Lower leg skin (tissue), 4 donors: ENCODE measurements at regions not wholly inside any gene's neighbourhood (a gene's known extent, or its start where the extent isn't known, plus 50 kb on each side); places are given as distances from the start of the nearest gene placed in this dataset.

Experiments
- DNase-seq, 2 donors: peaks; one replicate each; pipeline ENCODE4 v3.0.0-alpha.2; 2019; ENCODE audit warnings: low spot score in 2 of 2
- H3K4me3 ChIP-seq: fragments of 200-600 bp; sonication (generic); 2 replicates; pipeline ENCODE4 v1.5.1; 2017; ENCODE audit warnings: mild to moderate bottlenecking, low read depth; ENCODE audit not compliant: poor library complexity, severe bottlenecking
- POLR2A ChIP-seq, 2 donors: fragments of 450-650 bp; IDR thresholded peaks; one replicate each; pipeline ENCODE4 v1.6.1; 2016 to 2017; ENCODE audit warnings: antibody characterized with exemption in 2 of 2, mild to moderate bottlenecking in 1 of 2, moderate library complexity in 1 of 2
- WGBS, 2 donors: methylation state at CpG; one replicate each; pipeline ENCODE4 v1.1.5; 2018; 5-methylcytosine and 5-hydroxymethylcytosine counted together
- intact Hi-C: fragments of 100-400 bp; cut with DNase I; formaldehyde crosslinking; loops from one replicate; pipeline ENCODE4 v1.15.0; 2023; ENCODE audit warnings: low total_unique reads
- TF ChIP-seq, protein P1 (sequence below), 3 donors: fragments of 450-650 bp; IDR thresholded peaks; one replicate each; pipeline ENCODE4 v1.5.1; 2016; ENCODE audit warnings: antibody characterized with exemption in 3 of 3, mild to moderate bottlenecking in 3 of 3, moderate library complexity in 2 of 3

DNA sequence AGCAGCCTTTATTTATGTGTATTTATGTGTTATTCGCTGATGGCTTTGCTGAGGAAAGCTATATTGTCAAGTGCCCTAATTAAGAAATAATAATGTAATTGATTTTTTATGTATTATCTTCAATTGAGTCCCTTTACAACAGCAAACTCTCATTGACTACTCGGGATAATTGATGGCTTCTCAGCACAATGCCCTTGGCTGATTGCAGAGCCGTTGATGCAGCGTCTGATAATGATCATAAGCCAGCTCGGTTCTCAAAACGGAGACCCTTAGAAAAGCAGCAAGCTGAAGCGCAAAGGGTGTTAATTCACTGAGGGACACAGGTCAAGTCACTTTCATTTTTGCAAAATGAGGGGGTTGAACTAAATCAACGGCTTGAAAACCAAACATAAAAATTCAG lies 357.1 kb upstream of the KCNH8 start:
- WGBS, 2 donors = 60 to 72% methylated on average over 8 of the region's 8 CpGs
- no peak for TF ChIP-seq POLR2A (IDR thresholded peaks at IDR 0.05)
- TF ChIP-seq, protein P1, sequence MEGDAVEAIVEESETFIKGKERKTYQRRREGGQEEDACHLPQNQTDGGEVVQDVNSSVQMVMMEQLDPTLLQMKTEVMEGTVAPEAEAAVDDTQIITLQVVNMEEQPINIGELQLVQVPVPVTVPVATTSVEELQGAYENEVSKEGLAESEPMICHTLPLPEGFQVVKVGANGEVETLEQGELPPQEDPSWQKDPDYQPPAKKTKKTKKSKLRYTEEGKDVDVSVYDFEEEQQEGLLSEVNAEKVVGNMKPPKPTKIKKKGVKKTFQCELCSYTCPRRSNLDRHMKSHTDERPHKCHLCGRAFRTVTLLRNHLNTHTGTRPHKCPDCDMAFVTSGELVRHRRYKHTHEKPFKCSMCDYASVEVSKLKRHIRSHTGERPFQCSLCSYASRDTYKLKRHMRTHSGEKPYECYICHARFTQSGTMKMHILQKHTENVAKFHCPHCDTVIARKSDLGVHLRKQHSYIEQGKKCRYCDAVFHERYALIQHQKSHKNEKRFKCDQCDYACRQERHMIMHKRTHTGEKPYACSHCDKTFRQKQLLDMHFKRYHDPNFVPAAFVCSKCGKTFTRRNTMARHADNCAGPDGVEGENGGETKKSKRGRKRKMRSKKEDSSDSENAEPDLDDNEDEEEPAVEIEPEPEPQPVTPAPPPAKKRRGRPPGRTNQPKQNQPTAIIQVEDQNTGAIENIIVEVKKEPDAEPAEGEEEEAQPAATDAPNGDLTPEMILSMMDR (IDR thresholded peaks at IDR 0.05) = no peak
- no peak overlapping the region for H3K4me3 ChIP-seq
- intact Hi-C loops = no loop called here
- DNase-seq = no peak

DNA sequence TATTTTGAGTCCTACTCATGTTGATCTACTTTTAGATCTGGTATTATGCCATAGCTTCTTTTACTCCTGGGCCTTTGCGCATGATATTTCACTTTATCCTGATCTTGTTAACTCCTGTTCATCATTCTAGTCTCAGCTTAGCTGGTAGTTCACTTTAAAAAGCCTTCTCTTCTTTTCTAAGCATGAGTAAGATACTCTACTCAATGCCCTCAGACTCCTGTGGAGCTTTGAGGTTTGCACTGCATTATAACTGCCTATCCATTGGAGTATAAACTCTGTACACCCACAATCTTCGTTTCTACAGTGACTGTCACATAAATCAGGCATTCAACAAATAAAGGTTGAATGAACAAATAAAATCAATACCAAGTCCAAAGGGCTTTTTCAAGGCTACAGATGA lies 357.9 kb upstream of the KCNH8 start:
- intact Hi-C loops = no loop called here
- DNase-seq = no peak
- TF ChIP-seq, protein P1 (IDR thresholded peaks at IDR 0.05) = no peak
- no peak for TF ChIP-seq POLR2A (IDR thresholded peaks at IDR 0.05)
- WGBS, 2 donors = 75 to 82% methylated on average over 2 of the region's 2 CpGs
- H3K4me3 ChIP-seq = no peak overlapping the region

DNA sequence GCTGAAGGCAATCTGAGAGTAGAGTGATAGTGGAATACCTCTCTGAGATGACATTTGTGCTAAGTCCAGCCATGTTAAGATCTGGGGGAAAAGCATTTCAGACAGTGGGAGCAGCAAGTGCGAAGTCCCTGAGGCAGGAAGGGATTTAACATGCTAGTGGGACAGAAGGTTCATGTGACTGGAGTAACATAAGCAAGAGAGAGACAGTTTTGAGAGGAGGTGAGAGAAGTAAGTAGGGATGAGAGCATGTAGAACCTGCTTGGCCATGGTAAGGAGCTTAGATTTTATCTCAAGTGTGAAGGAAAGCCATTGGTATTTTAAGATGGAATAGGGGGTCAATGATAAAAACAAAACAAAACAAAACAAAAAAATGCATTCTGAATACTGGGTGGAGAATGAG lies 358.6 kb upstream of the KCNH8 start:
- intact Hi-C loops = no loop called here
- no peak for DNase-seq
- H3K4me3 ChIP-seq = no peak overlapping the region
- no peak for TF ChIP-seq POLR2A (IDR thresholded peaks at IDR 0.05)
- TF ChIP-seq, protein P1 (IDR thresholded peaks at IDR 0.05) = no peak
- 90 to 97% methylated on average over 1 of the region's 1 CpG for WGBS, 2 donors

DNA sequence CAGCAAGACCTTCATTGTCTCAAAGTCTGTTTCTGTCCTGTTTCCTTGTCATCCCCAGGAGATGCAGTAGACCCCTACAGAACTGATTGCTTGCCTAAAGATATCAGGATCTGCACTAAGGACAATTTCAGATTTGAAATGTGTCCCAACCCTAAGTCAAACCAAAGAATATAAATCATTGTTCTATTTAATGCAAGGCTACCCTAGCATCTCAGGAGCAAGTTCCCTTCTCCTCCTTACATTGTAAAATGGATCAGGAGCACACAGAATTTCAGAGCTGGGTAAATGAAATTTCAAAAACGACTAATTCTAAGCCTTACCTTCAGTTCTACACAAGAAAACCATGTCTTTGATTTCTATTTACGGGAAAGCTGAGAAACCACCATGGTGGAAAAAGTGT lies 360.9 kb upstream of the KCNH8 start:
- no peak overlapping the region for H3K4me3 ChIP-seq
- intact Hi-C loops = no loop called here
- no peak for DNase-seq
- 93% methylated on average over 2 of the region's 2 CpGs for WGBS, 2 donors
- no peak for TF ChIP-seq POLR2A (IDR thresholded peaks at IDR 0.05)

DNA sequence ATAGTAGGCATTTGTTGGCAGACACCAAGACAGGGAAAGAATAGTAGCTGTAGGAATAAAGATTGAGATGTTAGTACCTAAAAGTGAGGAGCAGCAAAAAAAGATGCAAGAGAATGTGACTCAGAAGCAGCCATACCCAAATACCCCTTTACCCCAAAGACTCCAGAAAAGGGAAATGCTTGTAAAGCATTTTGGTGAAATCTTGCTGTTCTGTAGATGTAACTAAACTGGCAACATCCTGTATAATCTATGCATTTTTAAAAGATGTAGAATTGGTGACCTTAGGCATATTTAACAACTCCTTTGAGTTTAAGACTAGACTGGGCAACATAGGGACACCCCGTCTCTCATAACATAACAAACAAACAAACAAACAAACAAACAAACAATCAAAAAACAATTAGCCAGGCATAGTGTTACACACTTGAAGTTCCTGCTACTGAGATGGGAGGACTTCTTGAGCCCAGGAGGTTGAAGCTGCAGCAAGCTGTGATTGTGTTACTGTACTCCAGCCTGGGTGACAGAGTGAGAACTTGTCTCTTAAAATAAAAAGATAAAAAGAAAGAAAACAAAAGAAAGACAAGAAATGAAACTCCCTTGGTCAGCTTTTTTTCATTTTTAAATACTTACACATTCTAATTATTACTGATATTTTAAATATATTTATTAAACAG lies 361.5 kb upstream of the KCNH8 start:
- intact Hi-C loops = no loop called here
- DNase-seq = no peak
- TF ChIP-seq, protein P1 (IDR thresholded peaks at IDR 0.05) = no peak
- no peak for TF ChIP-seq POLR2A (IDR thresholded peaks at IDR 0.05)
- WGBS, 2 donors = 83 to 91% methylated on average over 1 of the region's 1 CpG
- no peak overlapping the region for H3K4me3 ChIP-seq

DNA sequence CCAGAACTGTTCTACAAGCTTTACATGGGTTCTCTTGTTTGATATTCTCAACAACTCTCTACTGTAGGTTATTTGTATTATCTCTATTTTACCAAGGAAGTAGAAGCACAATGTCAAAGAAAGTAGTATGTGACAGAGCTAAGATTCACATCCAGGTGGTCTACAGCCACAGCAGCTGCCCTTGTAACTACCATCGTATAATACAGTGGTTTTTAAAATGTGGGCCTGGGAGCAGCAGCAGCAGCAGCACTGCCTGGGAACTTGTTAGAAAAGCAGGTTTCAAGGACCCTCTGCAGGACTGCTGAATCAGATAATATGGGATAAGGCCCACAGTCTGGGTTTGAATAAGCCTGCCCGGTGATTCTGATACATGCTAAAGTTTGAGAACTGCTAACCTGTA lies 357.1 kb upstream of the SATB1 start:
- WGBS, 2 donors = 70 to 77% methylated on average over 2 of the region's 2 CpGs
- DNase-seq = no peak
- intact Hi-C loops = no loop called here
- no peak overlapping the region for H3K4me3 ChIP-seq
- TF ChIP-seq, protein P1 (IDR thresholded peaks at IDR 0.05) = no peak
- no peak for TF ChIP-seq POLR2A (IDR thresholded peaks at IDR 0.05)
